Natural killer cell (primary cell): ENCODE measurements at regions not wholly inside any gene's neighbourhood (a gene's known extent, or its start where the extent isn't known, plus 50 kb on each side); places are given as distances from the start of the nearest gene placed in this dataset.

Experiments used
- ATAC-seq, 3 donors: fragments of 150-1000 bp in 2 of 3; fragments of 200-7000 bp in 1 of 3; cut with Tn5 transposase; 1 replicate in 1 of 3; 2 replicates in 2 of 3; pipeline ENCODE4 v1.10.0; 2021; ENCODE audit warnings: mild to moderate bottlenecking in 2 of 3, moderate library complexity in 2 of 3
- DNase-seq, 2 donors: peaks; one replicate each; pipeline versions ENCODE4 v3.0.0 to v3.0.0-alpha.2; 2013 to 2021; ENCODE audit warnings: mixed read lengths in 1 of 2
- H3K27ac ChIP-seq: one replicate; pipeline ENCODE4 v1.5.1; 2013; ENCODE audit warnings: mild to moderate bottlenecking, low read length
- H3K27me3 ChIP-seq: one replicate; pipeline ENCODE4 v1.6.1; 2013; ENCODE audit warnings: low read length; ENCODE audit not compliant: control insufficient read depth, insufficient read depth
- H3K36me3 ChIP-seq: one replicate; pipeline ENCODE4 v1.6.1; 2013; ENCODE audit warnings: low read length; ENCODE audit not compliant: control insufficient read depth, insufficient read depth
- H3K4me1 ChIP-seq: one replicate; pipeline ENCODE4 v1.6.1; 2013; ENCODE audit warnings: low read length; ENCODE audit not compliant: control insufficient read depth, insufficient read depth
- H3K4me3 ChIP-seq: one replicate; pipeline ENCODE4 v1.5.1; 2013; ENCODE audit warnings: low read length
- H3K9me3 ChIP-seq: one replicate; pipeline ENCODE4 v1.6.1; 2013; ENCODE audit warnings: low read length; ENCODE audit not compliant: control insufficient read depth, insufficient read depth
- H3K27ac Mint-ChIP-seq, 2 donors: one replicate each; pipeline ENCODE4 v1.8.0; 2022; ENCODE audit warnings: mild to moderate bottlenecking in 2 of 2, mixed read lengths in 2 of 2, moderate library complexity in 1 of 2
- H3K27me3 Mint-ChIP-seq, 2 donors: one replicate each; pipeline ENCODE4 v1.8.0; 2022; ENCODE audit warnings: low read depth in 2 of 2, mixed read lengths in 2 of 2
- H3K36me3 Mint-ChIP-seq: one replicate; pipeline ENCODE4 v1.8.0; 2022; ENCODE audit warnings: mixed read lengths
- H3K4me1 Mint-ChIP-seq, 2 donors: one replicate each; pipeline ENCODE4 v1.8.0; 2022; ENCODE audit warnings: mixed read lengths in 2 of 2
- H3K4me3 Mint-ChIP-seq: one replicate; pipeline ENCODE4 v1.8.0; 2022; ENCODE audit warnings: mild to moderate bottlenecking, moderate library complexity, mixed read lengths
- H3K9me3 Mint-ChIP-seq, 2 donors: one replicate each; pipeline ENCODE4 v1.8.0; 2022; ENCODE audit warnings: mixed read lengths in 2 of 2
- WGBS: methylation state at CpG from one replicate; pipeline ENCODE4 v1.1.7; 2013; ENCODE audit warnings: missing lambda C conversion rate; ENCODE audit not compliant: insufficient coverage; 5-methylcytosine and 5-hydroxymethylcytosine counted together
- intact Hi-C: fragments of 100-400 bp; cut with micrococcal nuclease; formaldehyde crosslinking; loops from one replicate; pipeline ENCODE4 v1.14.2; 2022
- TF ChIP-seq, protein P1 (sequence below): fragments of 200-600 bp; IDR thresholded peaks from one replicate; pipeline ENCODE4 v1.8.0; 2022; ENCODE audit warnings: antibody characterized with exemption

DNA sequence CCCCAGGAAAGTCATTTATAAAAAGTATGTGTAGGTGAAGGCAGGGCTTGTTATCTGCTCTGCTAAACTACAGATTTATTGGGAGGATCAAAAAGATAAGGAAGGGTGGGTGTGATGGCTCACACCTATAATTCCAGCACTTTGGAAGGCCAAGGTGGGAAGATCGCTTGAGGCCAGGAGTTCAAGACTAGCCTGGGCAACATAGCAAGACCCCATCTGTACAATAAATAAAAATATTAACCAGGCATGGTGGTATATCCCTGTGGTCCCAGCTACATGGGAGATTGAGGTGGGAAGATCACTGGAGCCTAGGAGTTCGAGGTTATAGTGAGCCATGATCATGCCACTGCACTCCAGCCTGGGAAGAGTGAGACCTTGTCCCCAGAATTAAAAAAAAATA is 86.4 kb downstream of the NENF start:
- Mint-ChIP-seq H3K36me3 (no peaks in the 10 kb centered on the region), H3K27ac (no peak overlapping the region), H3K4me1 (peaks cover 3 to 4% of the 10 kb centered on the region in 2 donors), H3K4me3 (no peak overlapping the region), H3K27me3 (peaks cover 20 to 46% of the 10 kb centered on the region in 2 donors), H3K9me3 (no peaks in the 10 kb centered on the region)
- Histone ChIP-seq H3K9me3 (no peaks in the 10 kb centered on the region), H3K4me1 (peaks cover 10% of the 10 kb centered on the region), H3K36me3 (no peaks in the 10 kb centered on the region), H3K4me3 (no peak overlapping the region), H3K27ac (no peak overlapping the region), H3K27me3 (peaks cover 12% of the 10 kb centered on the region)
- DNase-seq: no peak
- intact Hi-C loops: no loop called here
- 93% methylated on average over 2 of the region's 2 CpGs for WGBS
- ATAC-seq: no peak
- TF ChIP-seq, protein P1, sequence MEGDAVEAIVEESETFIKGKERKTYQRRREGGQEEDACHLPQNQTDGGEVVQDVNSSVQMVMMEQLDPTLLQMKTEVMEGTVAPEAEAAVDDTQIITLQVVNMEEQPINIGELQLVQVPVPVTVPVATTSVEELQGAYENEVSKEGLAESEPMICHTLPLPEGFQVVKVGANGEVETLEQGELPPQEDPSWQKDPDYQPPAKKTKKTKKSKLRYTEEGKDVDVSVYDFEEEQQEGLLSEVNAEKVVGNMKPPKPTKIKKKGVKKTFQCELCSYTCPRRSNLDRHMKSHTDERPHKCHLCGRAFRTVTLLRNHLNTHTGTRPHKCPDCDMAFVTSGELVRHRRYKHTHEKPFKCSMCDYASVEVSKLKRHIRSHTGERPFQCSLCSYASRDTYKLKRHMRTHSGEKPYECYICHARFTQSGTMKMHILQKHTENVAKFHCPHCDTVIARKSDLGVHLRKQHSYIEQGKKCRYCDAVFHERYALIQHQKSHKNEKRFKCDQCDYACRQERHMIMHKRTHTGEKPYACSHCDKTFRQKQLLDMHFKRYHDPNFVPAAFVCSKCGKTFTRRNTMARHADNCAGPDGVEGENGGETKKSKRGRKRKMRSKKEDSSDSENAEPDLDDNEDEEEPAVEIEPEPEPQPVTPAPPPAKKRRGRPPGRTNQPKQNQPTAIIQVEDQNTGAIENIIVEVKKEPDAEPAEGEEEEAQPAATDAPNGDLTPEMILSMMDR: no peak

- Histone ChIP-seq H3K9me3 (no peaks in the 10 kb centered on the region), H3K27me3 (peaks cover 6% of the 10 kb centered on the region), H3K36me3 (no peaks in the 10 kb centered on the region), H3K27ac (no peak overlapping the region), H3K4me3 (no peak overlapping the region), H3K4me1 (no peaks in the 10 kb centered on the region)
- no peak overlapping the region for H3K4me3 Mint-ChIP-seq
- intact Hi-C loops: no loop called here
- H3K27ac Mint-ChIP-seq: no peak overlapping the region
- H3K27me3 Mint-ChIP-seq: peaks cover 18 to 42% of the 10 kb centered on the region in 2 donors
- no peaks in the 10 kb centered on the region for H3K4me1 Mint-ChIP-seq
- no peaks in the 10 kb centered on the region for H3K36me3 Mint-ChIP-seq
- no peak for DNase-seq
- H3K9me3 Mint-ChIP-seq: no peaks in the 10 kb centered on the region
- ATAC-seq: no peak
- TF ChIP-seq, protein P1: no peak
Observed at GRCh38 chr1:212520299-212520698, 87.6 kb downstream of the NENF start.

DNA sequence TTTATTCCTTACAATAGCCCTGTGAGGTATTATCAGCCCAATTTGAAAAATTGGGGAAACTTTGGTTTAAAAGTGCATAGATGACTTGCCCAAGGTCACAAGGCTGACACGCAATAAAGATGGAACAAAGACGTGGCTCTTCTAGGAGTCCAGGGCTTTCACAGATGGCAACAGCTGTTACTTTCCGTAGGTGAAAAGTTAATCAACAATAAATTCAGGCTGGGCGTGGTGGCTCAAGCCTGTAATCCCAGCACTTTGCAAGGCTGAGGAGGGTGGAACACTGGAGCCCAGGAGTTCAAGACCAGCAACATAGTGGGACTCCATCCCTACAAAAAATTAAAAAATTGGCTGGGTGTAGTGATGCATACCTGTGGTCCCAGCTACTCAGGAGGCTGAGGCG is 87.8 kb upstream of the ATF3 start:
- Mint-ChIP-seq H3K27ac (no peak overlapping the region), H3K4me1 (no peaks in the 10 kb centered on the region), H3K4me3 (no peak overlapping the region), H3K27me3 (peaks cover 14 to 37% of the 10 kb centered on the region in 2 donors), H3K36me3 (no peaks in the 10 kb centered on the region), H3K9me3 (no peaks in the 10 kb centered on the region)
- 88% methylated on average over 5 of the region's 5 CpGs for WGBS
- Histone ChIP-seq H3K9me3 (no peaks in the 10 kb centered on the region), H3K4me1 (no peaks in the 10 kb centered on the region), H3K36me3 (no peaks in the 10 kb centered on the region), H3K27me3 (peaks cover 6% of the 10 kb centered on the region), H3K27ac (no peak overlapping the region), H3K4me3 (no peak overlapping the region)
- intact Hi-C loops: no loop called here
- DNase-seq: no peak
- ATAC-seq: no peak
- TF ChIP-seq, protein P1: no peak

DNA sequence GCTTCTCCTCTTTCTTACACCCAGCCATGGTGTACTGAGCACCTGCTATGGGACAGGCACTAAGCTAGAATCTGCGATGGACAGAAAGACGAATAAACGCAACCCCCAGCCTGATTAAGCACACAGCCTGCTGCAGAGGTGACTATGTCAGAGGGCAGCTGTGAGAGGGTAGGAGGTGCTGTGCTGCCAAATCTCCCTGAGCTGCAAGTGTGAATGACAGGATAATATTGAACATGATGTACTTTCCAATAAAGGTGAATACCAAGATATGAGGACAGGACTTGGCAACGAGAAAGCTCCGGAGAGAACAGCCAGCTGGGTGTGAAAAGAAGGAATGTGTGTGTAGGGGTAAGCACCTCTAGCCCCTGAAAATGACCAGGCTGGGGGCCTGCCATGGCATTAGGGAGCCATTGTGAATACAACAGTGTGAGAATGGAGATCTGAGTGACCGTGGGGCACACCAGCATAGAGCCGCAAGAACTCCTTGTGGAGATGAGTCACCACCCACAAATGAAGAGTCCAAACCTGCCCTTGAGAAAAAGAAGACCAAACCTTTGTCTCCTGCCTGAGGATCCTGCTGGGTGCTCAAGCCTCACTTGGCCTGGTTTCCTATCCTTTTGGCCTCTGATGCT is 83.0 kb upstream of the ATF3 start:
- no peaks in the 10 kb centered on the region for H3K36me3 ChIP-seq
- H3K4me3 ChIP-seq: no peak overlapping the region
- DNase-seq (no peak), ATAC-seq (no peak)
- H3K27ac Mint-ChIP-seq: no peak overlapping the region
- no peaks in the 10 kb centered on the region for H3K9me3 Mint-ChIP-seq
- H3K27me3 Mint-ChIP-seq: peaks cover 11 to 28% of the 10 kb centered on the region in 2 donors
- no peak overlapping the region for H3K4me3 Mint-ChIP-seq
- no peaks in the 10 kb centered on the region for H3K36me3 Mint-ChIP-seq
- intact Hi-C loops: no loop called here
- no peak overlapping the region for H3K27ac ChIP-seq
- TF ChIP-seq, protein P1: no peak
- no peaks in the 10 kb centered on the region for H3K9me3 ChIP-seq
- no peaks in the 10 kb centered on the region for H3K27me3 ChIP-seq
- H3K4me1 ChIP-seq: no peaks in the 10 kb centered on the region
- no peaks in the 10 kb centered on the region for H3K4me1 Mint-ChIP-seq
- WGBS: 89% methylated on average over 7 of the region's 7 CpGs
